ENCODE measurements at regions not wholly inside any gene's neighbourhood (a gene's known extent, or its start where the extent isn't known, plus 50 kb on each side); places are given as distances from the start of the nearest gene placed in this dataset.
"Not testable (repeated sequence)": the region's sequence is repeated elsewhere in the genome, so short reads cannot be mapped to it uniquely, and the experiment has no call there.

- DNase-seq, result not testable (repeated sequence)
These were observed 53.1 kb upstream of the LPCAT1 start for GRCh38 chr5:1576851-1577250.

DNA sequence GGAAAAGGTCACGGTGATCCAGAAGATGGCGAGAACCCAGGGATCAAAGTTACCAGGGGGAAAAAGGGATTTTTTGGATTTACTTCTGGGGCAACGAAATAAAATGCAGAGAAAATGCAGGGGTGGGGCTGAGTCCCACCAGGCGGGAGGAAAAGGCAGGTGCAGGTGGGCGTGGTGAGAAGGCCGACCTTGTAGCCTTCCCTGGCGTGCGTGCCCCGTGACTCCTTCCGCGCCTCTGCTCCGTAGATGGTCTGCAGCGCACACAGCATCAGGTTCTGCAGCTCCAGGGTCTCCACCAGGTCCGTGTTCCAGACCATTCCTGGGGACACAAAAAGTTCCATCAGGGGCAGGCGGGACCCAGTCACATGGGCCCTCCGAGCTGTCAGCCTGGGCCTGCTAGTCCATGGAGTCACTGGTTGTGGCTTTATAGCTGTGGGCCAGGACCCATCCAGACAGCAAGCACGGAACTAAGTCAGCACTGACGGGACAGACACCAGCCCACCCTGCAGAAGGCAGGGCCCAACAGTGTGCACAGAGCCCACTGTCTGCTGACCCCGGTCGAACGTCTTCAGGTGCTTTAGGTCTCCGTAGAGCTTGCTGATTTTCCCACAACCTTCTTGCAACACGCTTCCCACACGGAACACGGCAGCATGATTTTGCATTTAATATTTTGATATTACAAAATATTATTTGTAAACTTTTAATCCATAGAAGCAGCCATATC, 52.4 kb upstream of the LPCAT1 start:
- DNase-seq, result not testable (repeated sequence)

- DNase-seq, result not testable (repeated sequence)
These were observed 51.7 kb upstream of the LPCAT1 start for GRCh38 chr5:1575491-1575890.

GRCh38 chr5:1574023-1574318, 50.2 kb upstream of the LPCAT1 start:
- DNase-seq, result not testable (repeated sequence)

DNA sequence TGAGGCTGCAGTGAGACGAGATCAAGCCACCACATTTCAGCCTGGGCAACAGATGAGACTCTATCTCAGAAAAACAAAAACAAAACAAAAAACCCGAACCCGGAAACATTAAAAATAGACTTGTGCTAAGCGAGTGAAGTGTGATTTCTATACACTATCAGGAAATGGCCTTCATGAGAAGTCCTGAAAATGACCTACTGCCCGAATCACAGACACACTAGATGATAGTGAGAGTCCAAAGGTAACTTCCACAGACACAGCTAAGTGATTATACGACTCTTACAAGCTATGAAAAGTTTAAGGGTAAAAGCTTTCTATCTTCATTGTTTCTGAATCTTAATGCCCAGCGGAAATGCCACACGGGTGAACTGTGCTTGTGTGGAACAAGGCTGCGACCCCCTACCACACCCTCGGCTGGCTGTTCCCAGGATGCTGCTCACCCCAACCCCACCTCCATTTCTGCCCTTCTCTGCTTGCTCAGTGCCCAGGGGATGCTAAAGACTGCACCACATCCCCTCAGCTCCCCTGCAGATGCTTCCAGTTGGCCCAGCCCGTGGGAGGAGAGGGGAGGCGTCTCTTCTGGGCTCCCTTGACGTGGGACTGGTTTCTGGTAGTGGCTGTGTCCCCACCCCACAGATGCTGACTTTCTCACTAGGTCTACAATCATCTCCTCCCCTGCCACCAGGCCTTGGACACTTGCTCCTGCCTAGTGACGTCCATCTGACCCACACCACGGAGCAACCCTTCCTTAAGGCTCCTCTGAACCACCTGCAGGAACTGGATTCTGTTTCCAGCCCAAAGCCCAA, 49.7 kb upstream of the LPCAT1 start:
- DNase-seq, result not testable (repeated sequence)

Data from NCI-H526 treated with DMSO at 0.1 percent for 48 hours (cell line).